CD4-positive, alpha-beta T cell (primary cell): ENCODE measurements at regions not wholly inside any gene's neighbourhood (a gene's known extent, or its start where the extent isn't known, plus 50 kb on each side); places are given as distances from the start of the nearest gene placed in this dataset.

Experiments
- ATAC-seq: fragments of 200-7000 bp; cut with Tn5 transposase; one replicate; pipeline ENCODE4 v1.10.0; 2022; ENCODE audit warnings: mild to moderate bottlenecking; ENCODE audit not compliant: poor library complexity
- CTCF ChIA-PET: fragments of 350-600 bp; sonication (Branson Sonifier 250); formaldehyde crosslinking; loops from one replicate; lab custom pipeline; 2021; ENCODE audit warnings: antibody characterized with exemption, inconsistent platforms; lab: Charles Lee
- POLR2A ChIA-PET: fragments of 350-600 bp; sonication (Branson Sonifier 250); formaldehyde crosslinking; loops from one replicate; lab custom pipeline; 2021; ENCODE audit warnings: antibody characterized with exemption, inconsistent platforms; lab: Charles Lee
- DNase-seq, 14 experiments: peaks; one replicate each; pipeline ENCODE4 v3.0.0-alpha.2; 2013 to 2020; ENCODE audit warnings: mixed read lengths in 2 of 14
- H3K27ac ChIP-seq, 2 donors: one replicate each; pipeline versions ENCODE4 v1.5.1 to v1.7.0; 2013; ENCODE audit warnings: low read length in 2 of 2, low read depth in 1 of 2, mild to moderate bottlenecking in 1 of 2
- H3K27me3 ChIP-seq, 2 experiments: 1 replicate in 1 of 2; 2 replicates in 1 of 2; pipeline versions ENCODE4 v1.6.1 to v1.7.0; 2013; ENCODE audit warnings: low read length in 2 of 2, control low read depth in 1 of 2, mild to moderate bottlenecking in 1 of 2, moderate library complexity in 1 of 2; ENCODE audit not compliant: insufficient read depth in 2 of 2, control insufficient read depth in 1 of 2
- H3K36me3 ChIP-seq: one replicate; pipeline ENCODE4 v1.6.1; 2013; ENCODE audit warnings: low read length, control low read depth; ENCODE audit not compliant: insufficient read depth
- H3K4me1 ChIP-seq: one replicate; pipeline ENCODE4 v1.6.1; 2013; ENCODE audit warnings: low read length, control low read depth; ENCODE audit not compliant: insufficient read depth
- H3K4me3 ChIP-seq: one replicate; pipeline ENCODE4 v1.5.1; 2013; ENCODE audit warnings: mild to moderate bottlenecking, low read length, moderate library complexity
- H3K9me3 ChIP-seq, 2 experiments: 1 replicate in 1 of 2; 2 replicates in 1 of 2; pipeline versions ENCODE4 v1.6.1 to v1.7.0; 2013; ENCODE audit warnings: low read length in 2 of 2, mild to moderate bottlenecking in 2 of 2, control low read depth in 1 of 2, moderate library complexity in 1 of 2; ENCODE audit not compliant: control insufficient read depth in 1 of 2, insufficient read depth in 1 of 2
- H3K27ac Mint-ChIP-seq: one replicate; pipeline ENCODE4 v1.8.0; 2020; ENCODE audit warnings: mixed read lengths
- H3K27me3 Mint-ChIP-seq: one replicate; pipeline ENCODE4 v1.8.0; 2021; ENCODE audit warnings: mixed read lengths
- H3K36me3 Mint-ChIP-seq: one replicate; pipeline ENCODE4 v1.8.0; 2021; ENCODE audit warnings: low read depth, mixed read lengths
- H3K4me1 Mint-ChIP-seq: one replicate; pipeline ENCODE4 v1.8.0; 2021; ENCODE audit warnings: low read depth, mixed read lengths
- H3K4me3 Mint-ChIP-seq: one replicate; pipeline ENCODE4 v1.8.0; 2020; ENCODE audit warnings: mild to moderate bottlenecking, mixed read lengths
- H3K9me3 Mint-ChIP-seq: one replicate; pipeline ENCODE4 v1.8.0; 2020; ENCODE audit warnings: mixed read lengths
- intact Hi-C, 2 experiments: fragments of 100-400 bp; cut with DNase I in 1 of 2; cut with micrococcal nuclease in 1 of 2; formaldehyde crosslinking; loops; one replicate each; pipeline versions ENCODE4 v1.15.1 to v1.9.0; 2023 to 2025; cut with DNase I, micrococcal nuclease
- TF ChIP-seq, protein P1 (sequence below): fragments of 200-600 bp; IDR thresholded peaks from one replicate; pipeline ENCODE4 v1.8.0; 2022; ENCODE audit warnings: antibody characterized with exemption, mild to moderate bottlenecking

- TF ChIP-seq, protein P1, sequence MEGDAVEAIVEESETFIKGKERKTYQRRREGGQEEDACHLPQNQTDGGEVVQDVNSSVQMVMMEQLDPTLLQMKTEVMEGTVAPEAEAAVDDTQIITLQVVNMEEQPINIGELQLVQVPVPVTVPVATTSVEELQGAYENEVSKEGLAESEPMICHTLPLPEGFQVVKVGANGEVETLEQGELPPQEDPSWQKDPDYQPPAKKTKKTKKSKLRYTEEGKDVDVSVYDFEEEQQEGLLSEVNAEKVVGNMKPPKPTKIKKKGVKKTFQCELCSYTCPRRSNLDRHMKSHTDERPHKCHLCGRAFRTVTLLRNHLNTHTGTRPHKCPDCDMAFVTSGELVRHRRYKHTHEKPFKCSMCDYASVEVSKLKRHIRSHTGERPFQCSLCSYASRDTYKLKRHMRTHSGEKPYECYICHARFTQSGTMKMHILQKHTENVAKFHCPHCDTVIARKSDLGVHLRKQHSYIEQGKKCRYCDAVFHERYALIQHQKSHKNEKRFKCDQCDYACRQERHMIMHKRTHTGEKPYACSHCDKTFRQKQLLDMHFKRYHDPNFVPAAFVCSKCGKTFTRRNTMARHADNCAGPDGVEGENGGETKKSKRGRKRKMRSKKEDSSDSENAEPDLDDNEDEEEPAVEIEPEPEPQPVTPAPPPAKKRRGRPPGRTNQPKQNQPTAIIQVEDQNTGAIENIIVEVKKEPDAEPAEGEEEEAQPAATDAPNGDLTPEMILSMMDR = no peak
- DNase-seq (no peak), ATAC-seq (no peak)
- Mint-ChIP-seq H3K27me3 (no peaks in the 10 kb centered on the region), H3K4me1 (peaks cover 19% of the 10 kb centered on the region), H3K27ac (no peak overlapping the region), H3K36me3 (peaks cover 4% of the 10 kb centered on the region), H3K9me3 (peaks cover 6% of the 10 kb centered on the region), H3K4me3 (no peak overlapping the region)
- Histone ChIP-seq H3K4me1 (no peaks in the 10 kb centered on the region), H3K4me3 (no peak overlapping the region), H3K9me3 (peaks cover 0 to 10% of the 10 kb centered on the region in 2 experiments), H3K27ac (no peak overlapping the region), H3K36me3 (no peaks in the 10 kb centered on the region), H3K27me3 (no peaks in the 10 kb centered on the region)
- ChIA-PET POLR2A (no interaction called here), CTCF (no interaction called here)
- intact Hi-C loops = no loop called here
Measured at GRCh38 chr12:107450541-107450940, 235.1 kb upstream of the PWP1 start.

DNA sequence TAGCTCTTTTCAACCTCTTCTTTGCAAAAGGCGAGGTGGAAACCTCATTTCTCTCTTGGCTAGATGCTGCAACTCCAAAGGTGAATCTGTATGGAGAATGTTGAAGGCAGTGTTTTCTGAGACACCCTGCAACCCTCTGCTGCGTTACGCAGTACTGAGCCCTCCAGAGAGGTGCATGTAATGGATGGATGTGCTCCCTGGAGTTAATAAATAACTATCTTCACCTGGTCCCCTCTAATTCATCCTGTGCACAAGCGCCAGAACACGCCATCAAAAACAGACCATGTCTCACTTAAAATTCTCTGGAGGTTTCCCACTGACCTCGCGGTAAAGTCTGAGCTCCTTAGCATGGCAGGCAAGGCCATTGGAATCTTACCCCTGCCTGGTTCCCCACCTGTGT is 234.4 kb upstream of the PWP1 start:
- Histone ChIP-seq H3K27ac (no peak overlapping the region), H3K36me3 (no peaks in the 10 kb centered on the region), H3K4me3 (no peak overlapping the region), H3K27me3 (no peaks in the 10 kb centered on the region), H3K4me1 (no peaks in the 10 kb centered on the region), H3K9me3 (peaks cover 0 to 10% of the 10 kb centered on the region in 2 experiments)
- DNase-seq = no peak
- H3K9me3 Mint-ChIP-seq = peaks cover 6% of the 10 kb centered on the region
- TF ChIP-seq, protein P1 = no peak
- H3K36me3 Mint-ChIP-seq = no peaks in the 10 kb centered on the region
- H3K27ac Mint-ChIP-seq = no peak overlapping the region
- H3K4me1 Mint-ChIP-seq = peaks cover 14% of the 10 kb centered on the region
- intact Hi-C loops = no loop called here
- H3K4me3 Mint-ChIP-seq = no peak overlapping the region
- ChIA-PET CTCF (no interaction called here), POLR2A (interaction anchor here (0.6 kb wide), 1 partner anchor 133 kb away, joined by 3 read pairs; no protein-coding TSS in a partner anchor)
- ATAC-seq = no peak
- H3K27me3 Mint-ChIP-seq = no peaks in the 10 kb centered on the region

DNA sequence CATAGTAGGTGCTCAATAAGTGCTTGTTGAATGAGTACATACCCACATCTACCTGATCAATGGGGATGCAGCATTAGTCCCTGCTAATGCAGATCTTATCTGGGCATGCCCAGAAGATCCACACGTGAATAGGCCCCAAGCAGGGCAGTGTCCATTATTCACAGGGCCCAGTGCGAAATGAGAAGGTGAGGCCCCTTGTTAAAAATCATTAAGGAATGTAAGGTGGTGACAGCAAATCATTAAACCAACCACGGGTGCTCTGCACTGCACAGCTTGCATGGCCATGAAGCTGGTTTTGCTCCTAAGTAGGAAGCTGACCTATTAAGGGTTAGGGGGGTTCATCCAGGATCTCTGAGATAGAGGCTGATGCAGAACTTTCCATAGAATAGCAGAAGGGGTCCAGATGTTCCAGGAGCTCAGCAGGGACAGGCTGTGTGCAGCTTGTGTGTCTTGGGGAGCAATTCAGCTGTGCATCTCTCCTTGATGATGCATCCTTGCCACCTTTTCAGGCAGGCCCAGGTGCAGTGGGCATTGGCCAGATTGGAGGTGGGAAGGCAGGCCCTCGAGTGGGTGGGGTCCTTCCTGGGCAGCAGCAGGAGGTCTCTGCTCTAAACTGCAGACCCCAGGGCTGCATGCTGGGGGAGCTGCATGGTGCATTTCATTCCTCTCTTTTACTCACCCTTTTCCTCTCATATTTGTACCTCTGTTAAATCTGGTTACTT is 231.3 kb upstream of the PWP1 start:
- H3K36me3 Mint-ChIP-seq = no peaks in the 10 kb centered on the region
- H3K27me3 ChIP-seq = no peaks in the 10 kb centered on the region
- H3K27ac Mint-ChIP-seq = no peak overlapping the region
- H3K4me1 Mint-ChIP-seq = peaks cover 8% of the 10 kb centered on the region
- H3K4me1 ChIP-seq = no peaks in the 10 kb centered on the region
- no peak overlapping the region for H3K4me3 ChIP-seq
- DNase-seq (no peak), ATAC-seq (no peak)
- TF ChIP-seq, protein P1 = no peak
- H3K4me3 Mint-ChIP-seq = no peak overlapping the region
- intact Hi-C loops = no loop called here
- ChIA-PET POLR2A (no interaction called here), CTCF (no interaction called here)
- peaks cover 6% of the 10 kb centered on the region for H3K9me3 Mint-ChIP-seq
- H3K27me3 Mint-ChIP-seq = no peaks in the 10 kb centered on the region
- H3K9me3 ChIP-seq = peaks cover 0 to 10% of the 10 kb centered on the region in 2 experiments
- no peaks in the 10 kb centered on the region for H3K36me3 ChIP-seq
- H3K27ac ChIP-seq = no peak overlapping the region
